ENCODE measurements at regions not wholly inside any gene's neighbourhood (a gene's known extent, or its start where the extent isn't known, plus 50 kb on each side); places are given as distances from the start of the nearest gene placed in this dataset.
A peak's percentile ranks its signal among the peaks of the same experiment; 100 is the strongest.

GRCh38 chr7:131235489-131236317, 92.0 kb upstream of the MKLN1 start:
- peak; percentile 81 for FAIRE-seq
- H4K20me1 ChIP-seq (replicated peaks; ENCODE audit: control insufficient read depth, extremely low read depth, insufficient read depth, low read length), result no peaks in the 10 kb centered on the region
- peak overlapping the region in 1 of 3 experiments; percentile 47 for H3K4me3 ChIP-seq (replicated peaks in 1 of 3; ENCODE audit: insufficient read depth in 1 of 3, low read depth in 1 of 3, low read length in 3 of 3)
- TF ChIP-seq CTCF (IDR thresholded peaks at IDR 0.05; ENCODE audit: extremely low read depth in 1 of 2, insufficient read depth in 1 of 2, low read depth in 1 of 2, low read length in 2 of 2) (no peak), POLR2A (IDR thresholded peaks at IDR 0.05; ENCODE audit: low read depth, low read length) (no peak), POLR2AphosphoS5 (IDR thresholded peaks at IDR 0.05; ENCODE audit: insufficient read depth, low read depth, low read length) (peak; percentile 13), GATA2 (IDR thresholded peaks at IDR 0.05; ENCODE audit: insufficient read depth, insufficient read length, low read depth, low read length) (no peak), FOS (IDR thresholded peaks at IDR 0.05; ENCODE audit: borderline replicate concordance, insufficient read depth, low read length) (peak; percentile 92), MAX (IDR thresholded peaks at IDR 0.05; ENCODE audit: insufficient read depth, insufficient read length) (no peak), EZH2 (IDR thresholded peaks at IDR 0.05; ENCODE audit: borderline replicate concordance, low read depth, low read length, severe bottlenecking) (no peak), JUN (IDR thresholded peaks at IDR 0.05; ENCODE audit: borderline replicate concordance, insufficient read depth, insufficient read length, low read depth) (peak; percentile 81)
- no peaks in the 10 kb centered on the region for H3K79me2 ChIP-seq (ENCODE audit: control insufficient read depth, insufficient read depth, low read length)
- no peaks in the 10 kb centered on the region for H3K36me3 ChIP-seq (ENCODE audit: control insufficient read depth in 2 of 2, extremely low read depth in 1 of 2, insufficient read depth in 2 of 2, low read length in 2 of 2)
- POLR2A ChIA-PET, result interaction anchor here (0.6 to 1.7 kb wide), 3 partner anchors 9 to 126 kb away, joined by 3 to 7 read pairs (median 3); no protein-coding TSS in a partner anchor
- H3K9me1 ChIP-seq (replicated peaks; ENCODE audit: control insufficient read depth, extremely low read depth, insufficient read depth, low read length), result no peaks in the 10 kb centered on the region
- H2AFZ ChIP-seq (ENCODE audit: low read depth, low read length), result peak overlapping the region; percentile 52
- H3K27me3 ChIP-seq (ENCODE audit: control insufficient read depth in 2 of 2, insufficient read depth in 2 of 2, low read length in 2 of 2), result no peaks in the 10 kb centered on the region
- BruUV-seq (replicated peaks), result TSS peak; percentile 84
- peak overlapping the region; percentile 79 for H3K9ac ChIP-seq (replicated peaks; ENCODE audit: extremely low read depth, insufficient read depth, low read length)
- peak; percentile 96 for DNase-seq (ENCODE audit: low read depth, low spot score)
- peak overlapping the region; percentile 95 for H3K27ac ChIP-seq (ENCODE audit: insufficient read depth, low read depth, low read length)
- peak overlapping the region; percentile 74 for H3K4me2 ChIP-seq (ENCODE audit: insufficient read depth, low read length)
- CTCF ChIA-PET, result interaction anchor here (0.7 to 1.1 kb wide), 5 partner anchors 8 to 129 kb away, joined by 3 to 5 read pairs (median 3); no protein-coding TSS in a partner anchor
- dilution Hi-C loops (cut with MboI; ENCODE audit: extremely low pct_ligation_motif_present, low sequenced_read_pairs) (no loop called here), intact Hi-C loops (cut with micrococcal nuclease) (loop anchor here (1.0 kb wide), 3 partner anchors 9 to 163 kb away; no protein-coding TSS in a partner anchor)
- peaks cover 33% of the 10 kb centered on the region for H3K4me1 ChIP-seq (ENCODE audit: control insufficient read depth, extremely low read depth, insufficient read depth, low read length)
- no peaks in the 10 kb centered on the region for H3K9me3 ChIP-seq (replicated peaks; ENCODE audit: control insufficient read depth, insufficient read depth, low read length)
